ENCODE measurements at regions not wholly inside any gene's neighbourhood (a gene's known extent, or its start where the extent isn't known, plus 50 kb on each side); places are given as distances from the start of the nearest gene placed in this dataset.

- H3K14ac ChIP-seq (ENCODE audit: low read length) = no peak overlapping the region
- H2AK5ac ChIP-seq (ENCODE audit: low read length) = no peak overlapping the region
- H4K8ac ChIP-seq (ENCODE audit: low read depth, low read length) = no peak overlapping the region
- no peak overlapping the region for H2AFZ ChIP-seq (ENCODE audit: insufficient read depth, low read length, poor library complexity)
- no peak overlapping the region for H3K4ac ChIP-seq (ENCODE audit: low read depth, low read length)
- H2BK5ac ChIP-seq (ENCODE audit: low read depth, low read length, poor library complexity) = no peak overlapping the region
- no peak overlapping the region for H3K4me2 ChIP-seq (ENCODE audit: low read length)
- DNase-seq = no peak
- H4K12ac ChIP-seq (ENCODE audit: low read depth, low read length) = no peak overlapping the region
- no CpG with 5 or more reads among the region's 7 CpGs for WGBS (ENCODE audit: extremely low coverage, insufficient coverage, insufficient read length)
- no peaks in the 10 kb centered on the region for H3K79me2 ChIP-seq (ENCODE audit: control insufficient read depth, insufficient read depth, low read length, poor library complexity)
- H3K36me3 ChIP-seq (ENCODE audit: control insufficient read depth in 1 of 2, insufficient read depth in 2 of 2, low read length in 2 of 2) = no peaks in the 10 kb centered on the region
- no peak overlapping the region for H3K27ac ChIP-seq (ENCODE audit: low read depth, low read length)
- no peaks in the 10 kb centered on the region for H3K9me3 ChIP-seq (ENCODE audit: insufficient read depth, low read depth, low read length)
- H3K18ac ChIP-seq (ENCODE audit: low read length) = no peak overlapping the region
- no peak overlapping the region for H3K9ac ChIP-seq (ENCODE audit: low read length)
- no peak overlapping the region for H3K4me3 ChIP-seq (ENCODE audit: low read depth, low read length)
- H4K91ac ChIP-seq (ENCODE audit: low read depth, low read length) = no peak overlapping the region
- H2BK120ac ChIP-seq (ENCODE audit: insufficient read depth, low read length, poor library complexity) = no peak overlapping the region
- H3K4me1 ChIP-seq (ENCODE audit: control insufficient read depth in 1 of 2, insufficient read depth in 2 of 2, low read length in 2 of 2) = no peaks in the 10 kb centered on the region
- no peaks in the 10 kb centered on the region for H3K27me3 ChIP-seq (ENCODE audit: insufficient read depth, low read length)
- no peaks in the 10 kb centered on the region for H3K79me1 ChIP-seq (ENCODE audit: low read length)
- no peak overlapping the region for H2BK12ac ChIP-seq (ENCODE audit: low read length)
- no peak overlapping the region for H3K23ac ChIP-seq (ENCODE audit: low read length)
Observed at GRCh38 chr5:82730913-82731312, 346.3 kb downstream of the TMEM167A start.

DNA sequence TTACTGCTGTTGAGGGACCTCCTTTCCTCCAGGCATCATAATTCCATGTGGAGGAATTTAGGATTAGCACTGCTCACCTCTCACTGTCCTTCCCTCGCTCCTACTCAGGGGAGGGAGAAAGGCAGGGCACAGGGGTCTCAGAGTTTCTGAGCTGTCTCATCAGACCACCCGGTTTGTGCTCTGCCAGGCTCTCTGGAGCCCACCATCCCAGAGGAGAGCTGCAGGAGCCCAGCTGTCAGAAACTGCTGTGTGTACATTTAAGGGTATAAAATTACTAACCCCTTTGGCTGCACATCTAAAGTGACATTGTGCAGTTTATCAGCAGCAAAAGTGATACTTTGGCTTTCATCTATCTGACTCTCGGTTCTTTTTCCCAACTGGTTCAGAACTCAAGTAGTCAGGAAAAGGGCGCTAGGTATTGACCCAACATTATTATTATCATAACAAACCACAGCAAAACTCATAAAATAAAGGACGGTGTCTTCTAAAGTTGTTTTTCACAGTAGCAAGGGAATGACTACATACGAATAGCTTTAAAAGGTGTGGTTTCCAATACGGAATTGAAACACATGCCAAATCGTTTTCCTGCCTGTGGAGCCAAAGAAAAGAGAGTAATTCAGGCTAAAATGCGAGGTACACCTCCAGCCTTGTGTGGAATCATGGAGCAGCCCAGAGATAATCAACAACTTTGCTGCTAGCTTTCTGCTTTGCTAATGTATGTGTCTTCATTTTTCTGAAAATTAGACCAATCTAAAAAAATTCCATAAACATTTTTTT lies 348.1 kb downstream of the TMEM167A start:
- Histone ChIP-seq H3K4ac (ENCODE audit: low read depth, low read length) (no peak overlapping the region), H2BK120ac (ENCODE audit: insufficient read depth, low read length, poor library complexity) (no peak overlapping the region), H2BK5ac (ENCODE audit: low read depth, low read length, poor library complexity) (no peak overlapping the region), H4K8ac (ENCODE audit: low read depth, low read length) (no peak overlapping the region), H2AFZ (ENCODE audit: insufficient read depth, low read length, poor library complexity) (no peak overlapping the region), H2AK5ac (ENCODE audit: low read length) (no peak overlapping the region), H3K23ac (ENCODE audit: low read length) (no peak overlapping the region), H3K4me1 (ENCODE audit: control insufficient read depth in 1 of 2, insufficient read depth in 2 of 2, low read length in 2 of 2) (no peaks in the 10 kb centered on the region), H4K91ac (ENCODE audit: low read depth, low read length) (no peak overlapping the region), H2BK12ac (ENCODE audit: low read length) (no peak overlapping the region), H3K79me1 (ENCODE audit: low read length) (no peaks in the 10 kb centered on the region), H4K12ac (ENCODE audit: low read depth, low read length) (no peak overlapping the region), H3K9me3 (ENCODE audit: insufficient read depth, low read depth, low read length) (no peaks in the 10 kb centered on the region), H3K14ac (ENCODE audit: low read length) (no peak overlapping the region), H3K27ac (ENCODE audit: low read depth, low read length) (no peak overlapping the region), H3K4me3 (ENCODE audit: low read depth, low read length) (no peak overlapping the region), H3K9ac (ENCODE audit: low read length) (no peak overlapping the region), H3K18ac (ENCODE audit: low read length) (no peak overlapping the region), H3K36me3 (ENCODE audit: control insufficient read depth in 1 of 2, insufficient read depth in 2 of 2, low read length in 2 of 2) (no peaks in the 10 kb centered on the region), H3K4me2 (ENCODE audit: low read length) (no peak overlapping the region), H3K27me3 (ENCODE audit: insufficient read depth, low read length) (no peaks in the 10 kb centered on the region), H3K79me2 (ENCODE audit: control insufficient read depth, insufficient read depth, low read length, poor library complexity) (no peaks in the 10 kb centered on the region)
- no peak for DNase-seq
- no CpG with 5 or more reads among the region's 9 CpGs for WGBS (ENCODE audit: extremely low coverage, insufficient coverage, insufficient read length)

GRCh38 chr5:82723168-82723567 lies 354.0 kb downstream of the TMEM167A start:
- Histone ChIP-seq H3K23ac (ENCODE audit: low read length) (no peak overlapping the region), H3K4me3 (ENCODE audit: low read depth, low read length) (no peak overlapping the region), H3K4me2 (ENCODE audit: low read length) (no peak overlapping the region), H3K36me3 (ENCODE audit: control insufficient read depth in 1 of 2, insufficient read depth in 2 of 2, low read length in 2 of 2) (no peaks in the 10 kb centered on the region), H2BK12ac (ENCODE audit: low read length) (no peak overlapping the region), H3K4me1 (ENCODE audit: control insufficient read depth in 1 of 2, insufficient read depth in 2 of 2, low read length in 2 of 2) (no peaks in the 10 kb centered on the region), H4K91ac (ENCODE audit: low read depth, low read length) (no peak overlapping the region), H4K12ac (ENCODE audit: low read depth, low read length) (no peak overlapping the region), H3K9me3 (ENCODE audit: insufficient read depth, low read depth, low read length) (no peaks in the 10 kb centered on the region), H3K79me2 (ENCODE audit: control insufficient read depth, insufficient read depth, low read length, poor library complexity) (no peaks in the 10 kb centered on the region), H3K27me3 (ENCODE audit: insufficient read depth, low read length) (no peaks in the 10 kb centered on the region), H3K27ac (ENCODE audit: low read depth, low read length) (no peak overlapping the region), H3K14ac (ENCODE audit: low read length) (no peak overlapping the region), H2BK120ac (ENCODE audit: insufficient read depth, low read length, poor library complexity) (no peak overlapping the region), H2BK5ac (ENCODE audit: low read depth, low read length, poor library complexity) (no peak overlapping the region), H2AK5ac (ENCODE audit: low read length) (no peak overlapping the region), H2AFZ (ENCODE audit: insufficient read depth, low read length, poor library complexity) (no peak overlapping the region), H3K79me1 (ENCODE audit: low read length) (no peaks in the 10 kb centered on the region), H3K4ac (ENCODE audit: low read depth, low read length) (no peak overlapping the region), H3K18ac (ENCODE audit: low read length) (no peak overlapping the region), H3K9ac (ENCODE audit: low read length) (no peak overlapping the region), H4K8ac (ENCODE audit: low read depth, low read length) (no peak overlapping the region)
- DNase-seq = no peak
- WGBS (ENCODE audit: extremely low coverage, insufficient coverage, insufficient read length) = no CpG with 5 or more reads among the region's 3 CpGs

DNA sequence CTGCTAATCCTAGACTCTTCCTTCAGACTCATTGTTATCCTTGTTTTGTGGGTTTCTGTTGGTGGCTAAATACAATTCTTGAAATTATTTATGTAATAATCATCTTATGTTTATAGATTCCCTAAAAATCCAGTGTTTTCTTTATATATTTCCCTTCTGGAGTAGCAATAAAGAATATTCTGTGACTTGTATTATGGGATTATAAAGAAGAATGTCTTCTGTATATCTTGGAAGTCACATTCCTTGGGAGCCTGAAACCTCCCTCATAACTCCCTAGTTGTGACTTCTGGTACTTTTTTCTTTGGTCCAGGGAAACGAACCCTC lies 356.1 kb downstream of the TMEM167A start:
- no peak overlapping the region for H2BK120ac ChIP-seq (ENCODE audit: insufficient read depth, low read length, poor library complexity)
- no peaks in the 10 kb centered on the region for H3K4me1 ChIP-seq (ENCODE audit: control insufficient read depth in 1 of 2, insufficient read depth in 2 of 2, low read length in 2 of 2)
- H2AFZ ChIP-seq (ENCODE audit: insufficient read depth, low read length, poor library complexity) = no peak overlapping the region
- no peaks in the 10 kb centered on the region for H3K36me3 ChIP-seq (ENCODE audit: control insufficient read depth in 1 of 2, insufficient read depth in 2 of 2, low read length in 2 of 2)
- no peak overlapping the region for H3K23ac ChIP-seq (ENCODE audit: low read length)
- H2AK5ac ChIP-seq (ENCODE audit: low read length) = no peak overlapping the region
- no peak overlapping the region for H3K9ac ChIP-seq (ENCODE audit: low read length)
- no peak overlapping the region for H3K4me2 ChIP-seq (ENCODE audit: low read length)
- H2BK12ac ChIP-seq (ENCODE audit: low read length) = no peak overlapping the region
- no peak overlapping the region for H3K4ac ChIP-seq (ENCODE audit: low read depth, low read length)
- no peak overlapping the region for H4K8ac ChIP-seq (ENCODE audit: low read depth, low read length)
- H4K91ac ChIP-seq (ENCODE audit: low read depth, low read length) = no peak overlapping the region
- H3K4me3 ChIP-seq (ENCODE audit: low read depth, low read length) = no peak overlapping the region
- H3K27ac ChIP-seq (ENCODE audit: low read depth, low read length) = no peak overlapping the region
- no peaks in the 10 kb centered on the region for H3K9me3 ChIP-seq (ENCODE audit: insufficient read depth, low read depth, low read length)
- H2BK5ac ChIP-seq (ENCODE audit: low read depth, low read length, poor library complexity) = no peak overlapping the region
- H3K18ac ChIP-seq (ENCODE audit: low read length) = no peak overlapping the region
- WGBS (ENCODE audit: extremely low coverage, insufficient coverage, insufficient read length) = no CpG with 5 or more reads among the region's 1 CpG
- no peaks in the 10 kb centered on the region for H3K79me2 ChIP-seq (ENCODE audit: control insufficient read depth, insufficient read depth, low read length, poor library complexity)
- H4K12ac ChIP-seq (ENCODE audit: low read depth, low read length) = no peak overlapping the region
- no peak for DNase-seq
- H3K79me1 ChIP-seq (ENCODE audit: low read length) = no peaks in the 10 kb centered on the region
- no peak overlapping the region for H3K14ac ChIP-seq (ENCODE audit: low read length)
- H3K27me3 ChIP-seq (ENCODE audit: insufficient read depth, low read length) = no peaks in the 10 kb centered on the region

All from trophoblast cell (in vitro differentiated cells and primary cell).